Mammary epithelial cell (primary cell): ENCODE measurements at regions not wholly inside any gene's neighbourhood (a gene's known extent, or its start where the extent isn't known, plus 50 kb on each side); places are given as distances from the start of the nearest gene placed in this dataset.

Experiments
- EZH2 ChIP-seq: IDR thresholded peaks from 2 replicates; pipeline ENCODE4 v1.6.1; 2012; ENCODE audit warnings: low read length, inconsistent platforms, borderline replicate concordance
- TF ChIP-seq, protein P1 (sequence below), 2 donors: IDR thresholded peaks in 1 of 2; conservative IDR thresholded peaks in 1 of 2; 2 replicates each; pipeline ENCODE4 v1.5.1; 2011 to 2012; ENCODE audit warnings: inconsistent platforms in 2 of 2, low read length in 2 of 2, mild to moderate bottlenecking in 2 of 2, control low read depth in 1 of 2, low read depth in 1 of 2; ENCODE audit not compliant: insufficient read depth in 1 of 2; ENCODE audit errors: extremely low read depth in 1 of 2

DNA sequence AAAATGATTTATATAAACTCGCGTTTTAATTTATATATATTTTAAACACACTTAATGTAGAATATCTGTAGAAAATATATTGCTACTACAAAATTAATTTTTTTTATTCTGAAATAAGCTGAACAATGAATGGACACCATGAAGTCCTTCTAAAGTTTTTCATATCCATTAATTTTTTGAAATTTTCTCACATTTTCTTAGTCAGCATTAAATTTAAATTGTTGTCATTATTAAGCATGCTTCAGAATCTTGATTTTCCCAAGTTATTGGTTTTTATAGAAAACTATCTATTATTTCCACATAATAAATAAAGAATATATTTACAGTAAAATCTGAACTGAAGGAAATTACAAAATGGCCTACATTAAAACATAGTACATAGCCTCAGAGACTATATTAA is 1314.9 kb upstream of the CDH6 start:
- TF ChIP-seq, protein P1, sequence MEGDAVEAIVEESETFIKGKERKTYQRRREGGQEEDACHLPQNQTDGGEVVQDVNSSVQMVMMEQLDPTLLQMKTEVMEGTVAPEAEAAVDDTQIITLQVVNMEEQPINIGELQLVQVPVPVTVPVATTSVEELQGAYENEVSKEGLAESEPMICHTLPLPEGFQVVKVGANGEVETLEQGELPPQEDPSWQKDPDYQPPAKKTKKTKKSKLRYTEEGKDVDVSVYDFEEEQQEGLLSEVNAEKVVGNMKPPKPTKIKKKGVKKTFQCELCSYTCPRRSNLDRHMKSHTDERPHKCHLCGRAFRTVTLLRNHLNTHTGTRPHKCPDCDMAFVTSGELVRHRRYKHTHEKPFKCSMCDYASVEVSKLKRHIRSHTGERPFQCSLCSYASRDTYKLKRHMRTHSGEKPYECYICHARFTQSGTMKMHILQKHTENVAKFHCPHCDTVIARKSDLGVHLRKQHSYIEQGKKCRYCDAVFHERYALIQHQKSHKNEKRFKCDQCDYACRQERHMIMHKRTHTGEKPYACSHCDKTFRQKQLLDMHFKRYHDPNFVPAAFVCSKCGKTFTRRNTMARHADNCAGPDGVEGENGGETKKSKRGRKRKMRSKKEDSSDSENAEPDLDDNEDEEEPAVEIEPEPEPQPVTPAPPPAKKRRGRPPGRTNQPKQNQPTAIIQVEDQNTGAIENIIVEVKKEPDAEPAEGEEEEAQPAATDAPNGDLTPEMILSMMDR (conservative IDR thresholded peaks at IDR 0.05 in 1 of 2, IDR thresholded peaks at IDR 0.05 in 1 of 2; ENCODE audit: extremely low read depth in 1 of 2, insufficient read depth in 1 of 2, low read depth in 1 of 2, low read length in 2 of 2), result no peak
- no peak for TF ChIP-seq EZH2
